ACC112 (cell line): ENCODE measurements at regions not wholly inside any gene's neighbourhood (a gene's known extent, or its start where the extent isn't known, plus 50 kb on each side); places are given as distances from the start of the nearest gene placed in this dataset.

Experiments used
- H2AFZ ChIP-seq: fragments of 200-600 bp; sonication (generic); one replicate; pipeline ENCODE4 v1.6.0; 2017; ENCODE audit warnings: antibody characterized with exemption, low read length; ENCODE audit not compliant: unreplicated experiment
- H3K27ac ChIP-seq: fragments of 200-600 bp; sonication (generic); 2 replicates; pipeline ENCODE4 v1.5.1; 2014; ENCODE audit warnings: low read depth, mild to moderate bottlenecking, antibody characterized with exemption, low read length, moderate library complexity
- H3K27me3 ChIP-seq: fragments of 200-600 bp; sonication (generic); 2 replicates; pipeline ENCODE4 v1.6.1; 2014; ENCODE audit warnings: mild to moderate bottlenecking, antibody characterized with exemption, low read length, moderate library complexity, mixed read lengths; ENCODE audit not compliant: insufficient read depth
- H3K36me3 ChIP-seq: fragments of 200-600 bp; sonication (generic); 2 replicates; pipeline ENCODE4 v1.6.1; 2016; ENCODE audit warnings: mild to moderate bottlenecking, antibody characterized with exemption, low read length, moderate library complexity, mixed read lengths; ENCODE audit not compliant: insufficient read depth
- H3K4me1 ChIP-seq: fragments of 200-600 bp; sonication (generic); one replicate; pipeline ENCODE4 v1.6.1; 2016; ENCODE audit warnings: low read length, mixed read lengths; ENCODE audit not compliant: insufficient read depth, unreplicated experiment, control insufficient read depth
- H3K4me3 ChIP-seq: fragments of 200-600 bp; sonication (generic); 2 replicates; pipeline ENCODE4 v1.5.1; 2014; ENCODE audit warnings: mild to moderate bottlenecking, low read depth, low read length
- H3K79me2 ChIP-seq: fragments of 200-600 bp; sonication (generic); one replicate; pipeline ENCODE4 v1.6.0; 2016; ENCODE audit warnings: low read length; ENCODE audit not compliant: control insufficient read depth, unreplicated experiment, insufficient read depth

DNA sequence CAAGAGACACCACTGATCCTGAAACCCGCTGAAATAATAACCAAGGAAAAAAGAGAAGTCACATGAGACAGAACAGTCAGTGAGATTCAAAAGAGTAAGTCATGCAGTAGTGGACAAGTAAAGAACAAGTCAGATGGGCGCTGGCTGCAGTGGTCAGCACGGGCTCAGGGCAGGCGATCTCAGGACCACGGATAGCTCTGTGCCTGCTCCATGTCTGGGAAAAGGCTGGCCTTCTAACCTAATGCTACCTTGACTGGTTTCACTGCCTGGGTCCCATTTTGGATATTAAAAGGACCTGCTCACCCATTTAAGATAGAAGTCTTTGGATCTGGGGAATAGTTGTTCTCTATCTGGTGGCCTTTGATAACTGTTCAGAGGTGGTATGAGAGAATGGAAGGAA is 61.7 kb upstream of the LCLAT1 start:
- no peak overlapping the region for H2AFZ ChIP-seq
- peaks cover 57% of the 10 kb centered on the region for H3K27me3 ChIP-seq
- H3K36me3 ChIP-seq, result no peaks in the 10 kb centered on the region
- no peak overlapping the region for H3K27ac ChIP-seq
- no peaks in the 10 kb centered on the region for H3K79me2 ChIP-seq
- H3K4me1 ChIP-seq, result no peaks in the 10 kb centered on the region
- no peak overlapping the region for H3K4me3 ChIP-seq

DNA sequence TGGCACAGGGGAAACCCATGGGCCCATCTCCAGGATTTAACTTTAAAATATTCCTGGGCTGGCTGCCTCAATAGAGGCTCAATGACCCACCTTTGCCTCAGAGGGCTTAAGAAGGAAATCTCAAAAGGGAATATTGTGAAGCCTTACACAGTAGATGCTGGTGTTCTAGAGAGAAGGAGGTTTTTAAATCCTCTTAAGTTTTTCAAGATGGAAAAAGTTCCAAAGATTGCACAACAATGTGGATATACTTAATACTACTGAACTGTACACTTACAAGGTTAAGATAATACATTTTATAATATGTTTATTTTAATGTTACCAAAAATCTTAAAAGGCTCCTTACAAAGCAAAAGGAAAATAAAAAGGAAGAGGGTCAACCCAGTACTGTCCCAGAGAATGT is 54.9 kb upstream of the LCLAT1 start:
- Histone ChIP-seq H3K4me1 (no peaks in the 10 kb centered on the region), H3K27me3 (peaks cover 52% of the 10 kb centered on the region), H3K27ac (no peak overlapping the region), H3K4me3 (no peak overlapping the region), H2AFZ (no peak overlapping the region), H3K79me2 (no peaks in the 10 kb centered on the region), H3K36me3 (no peaks in the 10 kb centered on the region)

DNA sequence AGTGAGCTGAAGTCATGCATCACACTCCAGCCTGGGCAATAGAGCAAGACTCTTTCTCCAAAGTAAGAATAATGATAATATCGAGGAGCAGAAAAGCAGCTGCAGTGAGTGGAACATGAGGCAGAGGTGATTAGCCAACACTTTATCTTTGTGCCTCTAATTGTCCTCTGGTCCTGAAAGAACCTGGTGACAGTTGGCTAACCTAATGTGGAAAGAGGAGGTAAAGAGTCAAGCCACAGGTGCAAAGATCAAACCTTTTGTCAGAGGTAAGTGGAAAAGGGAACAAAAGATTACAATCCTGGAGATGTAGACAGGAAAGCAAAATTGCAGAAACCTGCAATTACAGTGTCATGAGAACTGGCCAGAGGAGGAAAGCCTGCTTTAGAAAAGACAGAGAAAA is 53.5 kb upstream of the LCLAT1 start:
- H2AFZ ChIP-seq, result no peak overlapping the region
- H3K79me2 ChIP-seq, result no peaks in the 10 kb centered on the region
- no peaks in the 10 kb centered on the region for H3K36me3 ChIP-seq
- H3K4me3 ChIP-seq, result no peak overlapping the region
- no peak overlapping the region for H3K27ac ChIP-seq
- H3K27me3 ChIP-seq, result peaks cover 47% of the 10 kb centered on the region
- peaks cover 3% of the 10 kb centered on the region for H3K4me1 ChIP-seq

DNA sequence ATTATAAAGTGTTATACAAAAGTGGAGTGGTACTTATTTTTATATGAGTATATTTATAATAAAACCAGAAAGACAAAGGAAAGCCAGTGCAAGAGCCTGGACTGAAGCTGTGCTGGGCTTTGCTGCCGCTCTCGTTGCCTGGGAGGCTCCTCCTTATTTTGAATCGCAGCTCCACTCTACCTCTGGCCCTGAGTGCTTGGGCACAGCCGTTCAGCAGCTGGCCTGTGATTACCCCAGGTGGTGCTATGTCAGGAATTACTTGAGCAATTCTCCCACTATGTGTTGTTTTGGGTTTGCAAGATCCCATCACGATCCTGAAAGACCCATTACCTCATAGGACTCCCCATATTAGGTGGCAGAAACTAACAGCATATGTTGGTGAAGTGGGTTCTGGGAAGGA is 53.0 kb upstream of the LCLAT1 start:
- H3K4me1 ChIP-seq, result peaks cover 3% of the 10 kb centered on the region
- H3K4me3 ChIP-seq, result no peak overlapping the region
- peaks cover 41% of the 10 kb centered on the region for H3K27me3 ChIP-seq
- H3K36me3 ChIP-seq, result no peaks in the 10 kb centered on the region
- H3K27ac ChIP-seq, result no peak overlapping the region
- no peak overlapping the region for H2AFZ ChIP-seq
- no peaks in the 10 kb centered on the region for H3K79me2 ChIP-seq

DNA sequence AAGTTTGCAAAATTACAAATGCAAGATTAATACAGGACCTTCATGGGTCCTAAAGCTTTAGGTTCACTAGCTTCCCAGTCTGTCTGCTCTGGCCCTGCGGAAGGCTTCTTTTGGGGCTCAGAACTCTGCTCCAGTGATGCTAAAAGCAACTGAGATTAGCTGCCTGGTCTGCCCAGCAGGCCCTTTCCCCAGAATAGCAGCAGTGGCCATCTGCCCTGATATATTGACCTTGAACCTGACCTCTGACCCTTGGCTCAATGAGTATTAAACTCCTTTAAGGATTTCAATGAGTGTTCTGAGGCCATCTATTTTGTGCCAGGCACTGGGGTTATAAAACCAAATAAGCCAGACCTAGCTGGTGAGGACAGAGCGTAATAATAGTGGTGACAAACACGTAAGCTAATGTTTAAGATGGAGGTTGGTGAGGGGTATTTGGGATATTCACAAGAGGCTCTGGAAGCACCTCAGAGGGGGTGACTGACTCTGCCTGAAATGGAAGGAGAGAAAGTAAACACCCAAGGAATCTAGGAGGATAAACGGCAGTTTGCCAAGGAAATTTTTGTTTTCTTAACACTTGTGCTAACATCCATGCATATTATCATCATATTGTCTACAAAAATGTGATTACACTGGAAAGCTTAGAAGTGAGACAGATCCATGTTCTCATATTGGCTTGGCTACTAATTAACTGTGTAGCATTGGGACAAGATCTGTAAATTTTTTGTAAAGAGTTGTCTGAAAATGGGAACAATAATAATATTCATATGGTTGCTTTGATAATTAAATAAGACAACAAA is 50.4 kb upstream of the LCLAT1 start:
- Histone ChIP-seq H3K4me1 (peaks cover 3% of the 10 kb centered on the region), H2AFZ (no peak overlapping the region), H3K79me2 (no peaks in the 10 kb centered on the region), H3K4me3 (no peak overlapping the region), H3K27me3 (peaks cover 40% of the 10 kb centered on the region; the same call in 1 of the 2 replicates), H3K36me3 (no peaks in the 10 kb centered on the region), H3K27ac (no peak overlapping the region)
